T-cell (primary cell): ENCODE measurements at regions not wholly inside any gene's neighbourhood (a gene's known extent, or its start where the extent isn't known, plus 50 kb on each side); places are given as distances from the start of the nearest gene placed in this dataset.
"Not testable (repeated sequence)": the region's sequence is repeated elsewhere in the genome, so short reads cannot be mapped to it uniquely, and the experiment has no call there.

Source experiments
- ATAC-seq, 4 experiments: fragments of 200-7000 bp in 3 of 4; fragments of 150-1000 bp in 1 of 4; cut with Tn5 transposase; replicated peaks in 1 of 4; 1 replicate in 3 of 4; 2 replicates in 1 of 4; pipeline ENCODE4 v1.10.0; 2021; ENCODE audit warnings: moderate library complexity in 3 of 4, mild to moderate bottlenecking in 2 of 4, moderate number of reproducible peaks in 1 of 4
- CTCF ChIA-PET, 2 donors: fragments of 300-600 bp; sonication (Branson Sonifier 250); formaldehyde crosslinking; loops; one replicate each; lab custom pipeline; 2022; ENCODE audit warnings: antibody characterized with exemption in 2 of 2; lab: Charles Lee
- POLR2A ChIA-PET, 2 donors: fragments of 300-600 bp; sonication (Branson Sonifier 250); formaldehyde crosslinking; loops; one replicate each; lab custom pipeline; 2022; ENCODE audit warnings: antibody characterized with exemption in 2 of 2; lab: Charles Lee
- DNase-seq, 35 experiments: peaks; one replicate each; pipeline versions ENCODE4 v3.0.0 to v3.0.0-alpha.2; 2013 to 2023
- H3K27ac ChIP-seq: one replicate; pipeline ENCODE4 v1.5.1; 2013; ENCODE audit warnings: low read length
- H3K27me3 ChIP-seq, 2 experiments: replicated peaks in 1 of 2; 1 replicate in 1 of 2; 2 replicates in 1 of 2; pipeline versions ENCODE4 v1.6.1 to v1.7.0; 2013; ENCODE audit warnings: low read length in 1 of 2, mixed read lengths in 1 of 2; ENCODE audit not compliant: control insufficient read depth in 2 of 2, insufficient read depth in 2 of 2; ENCODE audit errors: extremely low read depth in 1 of 2
- H3K36me3 ChIP-seq, 2 donors: 1 replicate in 1 of 2; 2 replicates in 1 of 2; pipeline versions ENCODE4 v1.6.1 to v1.7.0; 2013; ENCODE audit warnings: low read length in 1 of 2; ENCODE audit not compliant: control insufficient read depth in 2 of 2, insufficient read depth in 1 of 2; ENCODE audit errors: extremely low read depth in 1 of 2
- H3K4me1 ChIP-seq, 2 experiments: 1 replicate in 1 of 2; 2 replicates in 1 of 2; pipeline versions ENCODE4 v1.6.1 to v1.7.0; 2013; ENCODE audit warnings: low read length in 2 of 2, mixed read lengths in 1 of 2; ENCODE audit not compliant: insufficient read depth in 2 of 2, control insufficient read depth in 1 of 2; ENCODE audit errors: extremely low read depth in 1 of 2
- H3K4me3 ChIP-seq, 2 donors: 1 replicate in 1 of 2; 2 replicates in 1 of 2; pipeline versions ENCODE4 v1.5.1 to v1.7.0; 2013; ENCODE audit warnings: mild to moderate bottlenecking in 2 of 2, low read length in 1 of 2, moderate library complexity in 1 of 2; ENCODE audit not compliant: control insufficient read depth in 1 of 2; ENCODE audit errors: extremely low read depth in 1 of 2
- H3K9me3 ChIP-seq: 2 replicates; pipeline ENCODE4 v1.7.0; 2013
- H3K27ac Mint-ChIP-seq, 2 donors: one replicate each; pipeline ENCODE4 v1.8.0; 2020 to 2021; ENCODE audit warnings: mild to moderate bottlenecking in 2 of 2, mixed read lengths in 2 of 2
- H3K27me3 Mint-ChIP-seq, 2 donors: one replicate each; pipeline ENCODE4 v1.8.0; 2021 to 2022; ENCODE audit warnings: mixed read lengths in 2 of 2
- H3K36me3 Mint-ChIP-seq: one replicate; pipeline ENCODE4 v1.8.0; 2021; ENCODE audit warnings: mixed read lengths
- H3K4me1 Mint-ChIP-seq, 3 donors: one replicate each; pipeline ENCODE4 v1.8.0; 2020 to 2022; ENCODE audit warnings: mixed read lengths in 3 of 3, mild to moderate bottlenecking in 1 of 3
- H3K4me3 Mint-ChIP-seq, 3 donors: one replicate each; pipeline ENCODE4 v1.8.0; 2020 to 2022; ENCODE audit warnings: mild to moderate bottlenecking in 3 of 3, mixed read lengths in 3 of 3, moderate library complexity in 3 of 3
- H3K9me3 Mint-ChIP-seq, 3 donors: one replicate each; pipeline ENCODE4 v1.8.0; 2020 to 2022; ENCODE audit warnings: mixed read lengths in 3 of 3
- WGBS: methylation state at CpG from one replicate; pipeline ENCODE4 v1.1.5; 2013; ENCODE audit warnings: missing lambda C conversion rate; ENCODE audit not compliant: insufficient coverage; 5-methylcytosine and 5-hydroxymethylcytosine counted together

- H3K36me3 ChIP-seq: no peaks in the 10 kb centered on the region
- no peak overlapping the region for H3K27ac Mint-ChIP-seq
- no peak overlapping the region for H3K4me3 Mint-ChIP-seq
- 100% methylated on average over 1 of the region's 3 CpGs for WGBS
- no peak overlapping the region for H3K27ac ChIP-seq
- H3K4me1 Mint-ChIP-seq: no peaks in the 10 kb centered on the region
- ChIA-PET POLR2A (no interaction called here), CTCF (no interaction called here)
- H3K36me3 Mint-ChIP-seq: no peaks in the 10 kb centered on the region
- H3K9me3 Mint-ChIP-seq: peaks cover 0 to 15% (median 7%) of the 10 kb centered on the region in 3 donors
- no peak for DNase-seq
- H3K27me3 ChIP-seq: peaks cover 0 to 2% of the 10 kb centered on the region in 2 experiments
- no peaks in the 10 kb centered on the region for H3K4me1 ChIP-seq
- H3K27me3 Mint-ChIP-seq: peaks cover 10 to 11% of the 10 kb centered on the region in 2 donors
- H3K9me3 ChIP-seq: no peaks in the 10 kb centered on the region
- ATAC-seq: no peak
- H3K4me3 ChIP-seq: no peak overlapping the region
Observed at GRCh38 chr5:41995193-41995592, 70.1 kb downstream of the FBXO4 start.

GRCh38 chr5:42001673-42002072 lies 76.6 kb downstream of the FBXO4 start:
- WGBS: no CpG with 5 or more reads among the region's 6 CpGs
- no peaks in the 10 kb centered on the region for H3K9me3 ChIP-seq
- H3K27ac ChIP-seq: no peak overlapping the region
- no peak overlapping the region for H3K4me3 ChIP-seq
- no peaks in the 10 kb centered on the region for H3K36me3 ChIP-seq
- ChIA-PET CTCF (no interaction called here), POLR2A (no interaction called here)
- H3K4me1 ChIP-seq: no peaks in the 10 kb centered on the region
- ATAC-seq (no peak), DNase-seq (no peak)
- Mint-ChIP-seq H3K4me1 (no peaks in the 10 kb centered on the region), H3K36me3 (no peaks in the 10 kb centered on the region), H3K4me3 (no peak overlapping the region), H3K27me3 (peaks cover 11 to 13% of the 10 kb centered on the region in 2 donors), H3K9me3 (peaks cover 0 to 15% (median 7%) of the 10 kb centered on the region in 3 donors), H3K27ac (no peak overlapping the region)
- H3K27me3 ChIP-seq: no peaks in the 10 kb centered on the region

GRCh38 chr5:42003852-42004251 lies 78.8 kb downstream of the FBXO4 start:
- H3K36me3 Mint-ChIP-seq, H3K27ac ChIP-seq, CTCF ChIA-PET, H3K27me3 ChIP-seq, H3K9me3 ChIP-seq, H3K4me1 ChIP-seq, H3K9me3 Mint-ChIP-seq, DNase-seq, H3K4me1 Mint-ChIP-seq, ATAC-seq, H3K27ac Mint-ChIP-seq, H3K36me3 ChIP-seq, H3K4me3 ChIP-seq, H3K4me3 Mint-ChIP-seq, POLR2A ChIA-PET: not testable (repeated sequence)
- WGBS: 100% methylated on average over 2 of the region's 4 CpGs
- peaks cover 11 to 13% of the 10 kb centered on the region in 2 donors for H3K27me3 Mint-ChIP-seq

- 11% methylated on average over 1 of the region's 1 CpG for WGBS
- H3K4me3 Mint-ChIP-seq: no peak overlapping the region
- H3K36me3 ChIP-seq: no peaks in the 10 kb centered on the region
- no peak overlapping the region for H3K27ac Mint-ChIP-seq
- no peaks in the 10 kb centered on the region for H3K4me1 ChIP-seq
- ChIA-PET CTCF (interaction anchor here (0.9 to 1.3 kb wide), 3 partner anchors 38 to 149 kb away, joined by 3 to 6 read pairs (median 3); no protein-coding TSS in a partner anchor), POLR2A (no interaction called here)
- no peak overlapping the region for H3K4me3 ChIP-seq
- no peaks in the 10 kb centered on the region for H3K27me3 ChIP-seq
- no peaks in the 10 kb centered on the region for H3K4me1 Mint-ChIP-seq
- no peak for ATAC-seq
- H3K36me3 Mint-ChIP-seq: no peaks in the 10 kb centered on the region
- no peak overlapping the region for H3K27ac ChIP-seq
- DNase-seq: peak in 1 of 35 experiments; percentile 15
- peaks cover 11 to 13% of the 10 kb centered on the region in 2 donors for H3K27me3 Mint-ChIP-seq
- H3K9me3 Mint-ChIP-seq: no peaks in the 10 kb centered on the region
- H3K9me3 ChIP-seq: no peaks in the 10 kb centered on the region
Observed at GRCh38 chr5:42005561-42006153, 80.6 kb downstream of the FBXO4 start.

- Histone ChIP-seq H3K27me3 (peaks cover 0 to 2% of the 10 kb centered on the region in 2 experiments), H3K36me3 (no peaks in the 10 kb centered on the region), H3K27ac (no peak overlapping the region), H3K4me1 (no peaks in the 10 kb centered on the region), H3K4me3 (no peak overlapping the region), H3K9me3 (no peaks in the 10 kb centered on the region)
- whole genome bisulfite sequencing: 93% methylated on average over 3 of the region's 5 CpGs
- Mint-ChIP-seq H3K27me3 (peaks cover 11 to 31% of the 10 kb centered on the region in 2 donors), H3K36me3 (no peaks in the 10 kb centered on the region), H3K4me1 (no peaks in the 10 kb centered on the region), H3K4me3 (no peak overlapping the region), H3K9me3 (no peaks in the 10 kb centered on the region), H3K27ac (no peak overlapping the region)
- ChIA-PET CTCF (no interaction called here), POLR2A (no interaction called here)
- no peak for DNase-seq
- ATAC-seq: no peak
Observed at GRCh38 chr5:42013561-42013960, 88.5 kb downstream of the FBXO4 start.

GRCh38 chr5:42015254-42015653 lies 90.2 kb downstream of the FBXO4 start:
- Histone ChIP-seq H3K36me3 (no peaks in the 10 kb centered on the region), H3K4me3 (no peak overlapping the region), H3K27ac (no peak overlapping the region), H3K27me3 (peaks cover 0 to 2% of the 10 kb centered on the region in 2 experiments), H3K9me3 (no peaks in the 10 kb centered on the region), H3K4me1 (no peaks in the 10 kb centered on the region)
- Mint-ChIP-seq H3K27ac (no peak overlapping the region), H3K4me1 (no peaks in the 10 kb centered on the region), H3K36me3 (no peaks in the 10 kb centered on the region), H3K27me3 (peaks cover 13 to 31% of the 10 kb centered on the region in 2 donors), H3K9me3 (no peaks in the 10 kb centered on the region), H3K4me3 (no peak overlapping the region)
- WGBS: no CpG with 5 or more reads among the region's 4 CpGs
- DNase-seq (no peak), ATAC-seq (no peak)
- POLR2A ChIA-PET: no interaction called here
- CTCF ChIA-PET: no interaction called here

- Mint-ChIP-seq H3K27ac (no peak overlapping the region), H3K9me3 (no peaks in the 10 kb centered on the region), H3K36me3 (no peaks in the 10 kb centered on the region), H3K4me3 (no peak overlapping the region), H3K4me1 (no peaks in the 10 kb centered on the region), H3K27me3 (peaks cover 17 to 31% of the 10 kb centered on the region in 2 donors)
- no peaks in the 10 kb centered on the region for H3K36me3 ChIP-seq
- DNase-seq (no peak), ATAC-seq (no peak)
- no peak overlapping the region for H3K27ac ChIP-seq
- CTCF ChIA-PET: no interaction called here
- H3K9me3 ChIP-seq: no peaks in the 10 kb centered on the region
- H3K4me1 ChIP-seq: no peaks in the 10 kb centered on the region
- POLR2A ChIA-PET: no interaction called here
- peaks cover 0 to 2% of the 10 kb centered on the region in 2 experiments for H3K27me3 ChIP-seq
- no CpG with 5 or more reads among the region's 1 CpG for WGBS
- H3K4me3 ChIP-seq: no peak overlapping the region
Observed at GRCh38 chr5:42015681-42016080, 90.6 kb downstream of the FBXO4 start.
